Stimulated activated CD4-positive, alpha-beta T cell treated with anti-CD3 and anti-CD28 coated beads, Interleukin-4, amount 100 ng/mL, for 4 hours (primary cell): ENCODE measurements at regions not wholly inside any gene's neighbourhood (a gene's known extent, or its start where the extent isn't known, plus 50 kb on each side); places are given as distances from the start of the nearest gene placed in this dataset.

Experiments used
- DNase-seq, 2 experiments: peaks; one replicate each; pipeline ENCODE4 v3.0.0-alpha.2; 2020

DNA sequence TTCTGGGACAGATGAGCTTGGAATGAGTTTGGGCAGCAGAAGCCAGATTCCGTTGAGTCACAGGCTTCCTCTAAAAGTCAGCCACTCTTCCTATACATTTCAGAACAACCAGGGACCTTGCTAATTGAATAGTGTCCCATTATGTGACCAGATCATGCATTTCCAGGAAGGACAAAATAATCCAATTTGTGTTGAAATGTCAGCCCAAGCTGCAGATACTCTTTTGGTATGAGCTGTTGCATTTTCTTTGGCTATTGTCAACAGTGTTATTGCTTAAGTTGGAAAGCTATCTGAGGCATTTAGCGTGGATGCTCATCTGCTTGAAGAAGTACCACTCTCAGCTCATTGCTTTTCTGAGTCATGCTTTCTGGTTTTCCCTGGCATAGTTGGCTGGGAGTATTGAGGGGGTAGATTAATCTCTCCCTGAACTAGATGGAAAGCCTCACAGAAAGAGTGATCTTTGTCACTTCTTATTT, 223.7 kb upstream of the HABP2 start:
- DNase-seq: no peak

GRCh38 chr10:113331961-113332360, 220.9 kb upstream of the HABP2 start:
- DNase-seq: no peak

- no peak for DNase-seq
Measured at GRCh38 chr10:113333313-113333712, 219.5 kb upstream of the HABP2 start.

DNA sequence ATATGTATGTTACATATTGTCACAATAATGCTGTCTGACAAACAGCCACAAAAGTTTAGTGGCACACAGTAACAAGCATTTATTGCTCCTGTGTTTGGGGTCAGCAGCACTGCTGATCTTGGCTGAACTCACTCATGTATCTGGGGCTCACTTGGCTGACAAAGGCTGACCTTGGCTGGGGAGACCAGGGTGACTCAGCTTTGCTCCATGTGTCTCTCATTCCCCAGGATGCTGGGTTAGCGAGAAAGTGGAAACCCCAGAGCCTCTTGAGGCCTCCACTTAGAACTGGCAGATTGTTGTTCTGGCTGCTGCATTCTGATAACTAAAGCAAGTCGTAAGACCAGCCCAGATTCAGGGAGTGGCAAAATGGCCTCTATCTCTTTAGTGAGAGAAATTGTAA, 217.3 kb upstream of the HABP2 start:
- no peak for DNase-seq

DNA sequence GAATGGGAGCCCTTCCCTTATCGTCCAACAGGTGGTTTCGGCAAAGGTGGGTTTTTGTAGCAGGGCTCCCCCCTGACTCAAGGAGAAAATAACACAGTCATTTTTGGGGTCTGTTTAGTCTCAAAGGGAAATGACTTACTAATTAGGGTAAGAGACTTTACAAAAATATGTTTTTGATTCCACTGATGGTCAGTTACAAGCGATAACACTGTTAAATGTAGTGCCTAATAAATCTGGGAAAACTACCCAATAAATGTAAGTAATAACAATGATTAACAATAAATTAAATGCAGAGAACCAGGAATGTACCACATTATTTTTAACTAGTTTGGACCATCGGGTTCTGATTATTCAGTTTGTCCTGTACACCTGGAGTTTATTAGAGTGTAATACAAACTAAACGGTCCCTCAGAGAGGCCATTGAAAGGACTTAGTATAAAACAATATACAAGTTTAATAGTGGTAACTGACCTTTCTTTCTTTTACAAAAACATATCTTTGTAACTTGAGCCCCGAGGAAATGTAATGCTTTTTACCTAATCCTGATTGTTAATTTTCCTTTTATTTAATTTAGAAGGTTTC, 216.2 kb upstream of the HABP2 start:
- DNase-seq: no peak

- no peak for DNase-seq
Measured at GRCh38 chr10:113337142-113337541, 215.7 kb upstream of the HABP2 start.

GRCh38 chr10:113339121-113339520, 213.7 kb upstream of the HABP2 start:
- no peak for DNase-seq

GRCh38 chr10:113340282-113340681, 212.6 kb upstream of the HABP2 start:
- no peak for DNase-seq

GRCh38 chr10:113341138-113341537, 211.7 kb upstream of the HABP2 start:
- no peak for DNase-seq

- no peak for DNase-seq
Measured at GRCh38 chr10:113345826-113346624, 206.8 kb upstream of the HABP2 start.

DNA sequence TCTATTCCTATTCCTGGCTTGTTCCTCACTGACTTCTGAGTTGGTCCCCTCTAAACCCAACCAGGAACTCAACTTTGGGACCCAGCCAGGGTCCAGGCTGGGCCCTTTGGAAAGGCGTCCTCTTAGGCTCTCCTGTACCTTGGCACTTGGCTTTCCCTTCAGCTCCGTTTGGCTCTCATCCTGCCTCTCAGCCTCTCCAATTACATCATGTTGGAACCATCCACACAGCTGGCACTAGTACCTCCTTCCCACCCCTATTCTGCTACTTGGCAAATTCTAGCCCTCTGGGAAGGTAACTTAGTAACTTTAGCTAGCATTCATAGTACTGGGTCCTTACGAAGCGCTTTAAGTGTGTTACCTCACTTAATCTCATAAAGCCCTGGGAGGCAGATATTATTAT, 205.3 kb upstream of the HABP2 start:
- DNase-seq: no peak

GRCh38 chr10:113348694-113349093, 204.2 kb upstream of the HABP2 start:
- DNase-seq: no peak

- no peak for DNase-seq
Measured at GRCh38 chr10:113350311-113351040, 202.4 kb upstream of the HABP2 start.

DNA sequence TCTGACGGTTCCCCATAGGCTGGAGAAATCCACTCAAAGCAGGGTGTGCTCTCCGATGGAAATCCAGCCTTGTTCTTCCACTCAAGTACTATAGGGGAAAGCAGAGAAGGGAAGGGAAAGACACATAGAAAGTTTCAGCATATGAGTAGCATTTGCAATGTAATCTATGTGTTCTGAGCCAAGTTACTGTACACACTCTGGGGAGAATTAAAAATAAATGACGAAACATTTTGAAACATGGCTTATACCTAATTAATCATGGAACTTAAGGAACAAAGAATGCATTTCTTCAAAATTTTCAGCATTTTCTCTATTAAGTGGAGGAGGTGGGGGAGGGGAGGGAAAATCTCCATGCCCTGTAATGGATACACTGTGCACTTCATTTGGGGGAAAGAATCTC, 198.1 kb upstream of the HABP2 start:
- no peak for DNase-seq

DNA sequence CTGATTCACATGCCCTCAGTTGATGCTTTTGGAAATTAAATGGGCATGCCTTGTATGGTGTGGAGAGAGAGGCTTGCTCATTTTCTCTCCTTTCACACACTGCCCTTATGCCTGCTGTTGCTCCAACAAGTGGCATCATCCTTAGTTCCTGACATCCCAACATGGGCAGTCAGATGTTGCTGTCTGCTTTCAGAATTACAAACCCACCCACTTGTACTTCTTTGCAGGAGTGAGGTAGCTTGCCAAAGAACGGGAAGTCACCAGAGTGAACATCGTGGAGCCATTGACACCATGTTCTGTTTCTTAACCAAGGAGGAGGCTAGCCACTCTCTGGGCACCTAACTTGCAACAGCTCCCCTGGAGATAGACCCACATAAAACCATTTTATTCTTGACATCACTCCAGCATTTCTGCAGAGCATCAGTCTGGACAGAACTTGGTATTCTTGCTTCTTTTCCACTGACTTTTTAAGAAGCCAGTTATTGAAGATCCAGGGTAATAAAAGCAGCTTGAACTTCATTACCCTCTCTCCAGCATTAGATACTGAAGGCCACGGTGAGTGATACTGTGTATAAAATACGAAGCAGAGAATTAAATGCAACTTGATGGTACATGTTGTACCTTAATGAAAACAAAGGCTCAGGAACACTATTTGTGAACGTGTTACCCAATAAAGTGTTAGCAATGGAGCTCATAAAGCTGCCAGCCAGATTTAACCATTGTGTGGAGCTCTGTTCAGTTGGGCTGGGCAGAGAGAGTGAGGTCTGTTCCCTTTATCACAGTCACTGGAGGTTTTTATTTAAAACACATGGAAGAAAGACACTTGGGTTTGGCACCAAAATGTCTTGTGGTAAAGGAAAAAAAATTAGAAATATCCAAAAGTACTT, 195.8 kb upstream of the HABP2 start:
- no peak for DNase-seq

GRCh38 chr10:113357681-113358300, 195.1 kb upstream of the HABP2 start:
- no peak for DNase-seq

- DNase-seq: no peak
Measured at GRCh38 chr10:113359655-113360054, 193.2 kb upstream of the HABP2 start.

DNA sequence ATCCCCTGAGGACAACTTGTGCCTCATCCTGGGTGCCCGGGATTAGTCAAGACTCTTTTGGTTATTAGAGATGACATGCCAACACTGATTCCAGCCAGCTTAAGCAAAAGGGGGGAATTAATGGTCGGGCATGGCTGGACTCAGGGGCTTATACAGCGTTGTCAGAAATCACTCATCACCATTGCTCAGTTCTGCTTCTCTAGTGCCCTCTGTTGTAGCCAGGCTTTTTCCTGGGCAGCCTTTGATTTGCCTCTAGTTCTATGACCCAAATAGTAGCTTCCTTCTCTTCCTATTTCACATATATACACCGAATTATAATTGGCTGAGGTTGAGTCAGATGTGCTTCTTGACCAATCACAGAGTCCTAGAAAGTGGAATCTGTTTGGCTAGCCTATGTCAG, 192.0 kb upstream of the HABP2 start:
- DNase-seq: no peak

DNA sequence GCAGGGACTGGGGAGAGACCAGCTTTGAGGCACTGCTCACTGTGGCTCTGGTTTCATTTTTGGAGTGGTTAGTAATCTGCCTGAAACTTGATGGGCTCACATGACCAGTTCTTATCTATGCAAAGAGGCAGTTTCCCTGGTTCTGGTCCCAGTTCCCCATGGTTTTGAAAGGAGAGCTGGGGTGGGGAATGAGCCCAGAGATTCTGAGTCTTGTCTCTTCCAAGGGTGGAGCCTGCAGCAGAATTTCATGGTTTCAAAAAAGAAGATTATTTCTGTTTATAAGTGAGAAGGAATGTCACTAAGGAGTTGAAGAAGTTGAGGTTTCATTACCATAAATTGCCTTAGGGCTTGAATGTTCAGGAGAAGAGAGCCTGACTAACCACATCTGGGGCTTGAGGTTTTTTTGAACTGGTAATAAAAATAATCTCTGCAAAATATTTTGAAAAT, 190.2 kb upstream of the HABP2 start:
- no peak for DNase-seq

- DNase-seq: no peak
Measured at GRCh38 chr10:113364227-113364626, 188.6 kb upstream of the HABP2 start.

GRCh38 chr10:113368666-113369364, 184.0 kb upstream of the HABP2 start:
- no peak for DNase-seq

- DNase-seq: no peak
Measured at GRCh38 chr10:113369365-113369694, 183.5 kb upstream of the HABP2 start.
